NCI-H748 (cell line): ENCODE measurements at regions not wholly inside any gene's neighbourhood (a gene's known extent, or its start where the extent isn't known, plus 50 kb on each side); places are given as distances from the start of the nearest gene placed in this dataset.
A peak's percentile ranks its signal among the peaks of the same experiment; 100 is the strongest.

Experiments used
- DNase-seq: peaks from one replicate; lab custom pipeline; 2025; ENCODE audit not compliant: unreplicated experiment; lab: John Stamatoyannopoulos, UW

DNA sequence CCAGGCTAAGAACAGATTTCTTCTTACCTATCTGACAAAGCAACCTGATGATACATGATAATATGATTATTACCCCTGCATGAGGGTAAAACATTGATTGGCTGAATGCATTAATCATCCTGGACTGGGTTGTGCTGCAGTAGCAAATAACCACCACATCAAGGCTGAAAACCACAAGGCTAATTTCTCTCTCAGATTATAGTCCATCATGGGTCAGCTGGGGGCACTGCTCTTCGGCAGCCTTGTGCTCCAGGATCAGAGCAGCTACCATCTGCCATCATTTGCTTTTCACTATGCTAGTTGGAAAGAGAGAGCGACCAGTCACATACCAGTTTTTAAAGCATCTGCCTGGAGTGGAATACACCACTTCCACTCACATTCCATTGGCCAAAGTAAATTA lies 383.5 kb downstream of the RASEF start:
- no peak for DNase-seq

DNA sequence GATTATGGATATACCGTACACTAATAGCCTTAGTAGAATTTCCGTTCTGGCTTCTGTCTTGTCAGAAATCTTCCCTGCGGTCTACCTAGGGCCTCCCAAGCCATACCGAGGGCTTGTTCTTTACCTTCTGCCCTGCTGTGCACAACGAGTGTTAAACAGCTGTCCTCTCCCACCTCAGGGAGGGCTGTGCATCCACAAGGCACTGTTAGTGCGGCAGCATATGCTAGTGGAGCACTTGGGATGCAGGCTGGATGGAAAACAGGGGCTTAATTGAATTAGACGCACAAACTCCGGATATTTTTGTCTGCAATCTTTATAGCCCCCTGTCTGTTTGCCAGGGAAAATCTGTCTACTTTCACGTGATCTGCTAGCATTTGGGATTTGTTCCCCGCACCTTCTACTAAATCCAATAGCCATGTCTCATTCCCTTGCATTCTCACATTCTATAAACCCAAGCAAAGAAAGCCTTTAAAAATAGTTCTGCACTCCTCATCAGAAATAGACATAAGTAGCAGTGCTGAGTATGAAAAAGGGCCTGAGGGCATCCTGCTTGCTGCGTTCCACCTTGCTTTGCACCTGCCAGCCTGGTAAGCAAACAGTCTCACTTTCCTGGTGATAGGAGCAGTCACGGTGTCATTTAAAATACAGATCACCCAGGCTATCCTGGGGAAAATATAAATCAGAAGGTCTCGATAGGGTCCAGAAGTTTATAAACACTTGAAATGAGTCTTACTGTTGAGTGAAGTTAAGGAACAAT lies 382.6 kb downstream of the RASEF start:
- DNase-seq = peak; percentile 58

DNA sequence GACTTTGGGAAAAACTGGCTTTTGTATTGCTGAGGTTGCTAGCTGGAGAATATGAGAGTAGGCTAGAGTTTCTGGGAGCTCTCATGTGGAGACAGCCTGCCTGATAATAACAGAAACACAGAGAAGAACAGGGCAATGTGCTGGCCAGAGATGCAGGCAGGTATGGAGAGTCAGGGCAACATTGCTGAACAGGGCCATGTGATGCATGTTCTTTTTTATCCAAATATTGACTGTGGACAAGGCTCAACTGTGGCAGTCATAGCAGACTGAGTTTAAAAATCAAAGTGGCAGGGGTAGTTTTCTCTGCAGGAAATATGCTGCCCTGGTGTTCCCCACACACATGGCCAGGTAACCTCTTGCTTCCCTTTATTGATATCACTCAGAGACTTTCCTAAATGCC lies 381.1 kb downstream of the RASEF start:
- no peak for DNase-seq

DNA sequence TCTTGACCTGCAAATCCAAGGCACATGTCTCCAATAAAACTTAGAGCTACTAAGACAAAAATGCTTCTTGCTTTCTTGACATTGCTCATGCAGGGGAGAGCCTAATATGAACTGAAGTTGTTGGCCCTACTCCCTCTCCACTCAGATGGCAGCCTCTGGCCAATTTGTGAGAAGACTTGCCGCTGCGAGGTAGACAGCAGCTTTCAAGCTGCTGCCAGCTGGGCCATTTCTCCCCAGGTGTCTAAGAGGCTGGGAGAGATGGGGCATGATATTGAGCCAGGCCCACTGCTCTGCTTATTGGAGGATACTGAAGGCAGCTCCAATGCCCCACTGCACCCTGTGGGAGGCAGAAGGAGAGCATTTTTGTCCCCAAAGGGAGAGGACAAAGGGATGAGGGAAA lies 380.5 kb downstream of the RASEF start:
- DNase-seq = no peak

DNA sequence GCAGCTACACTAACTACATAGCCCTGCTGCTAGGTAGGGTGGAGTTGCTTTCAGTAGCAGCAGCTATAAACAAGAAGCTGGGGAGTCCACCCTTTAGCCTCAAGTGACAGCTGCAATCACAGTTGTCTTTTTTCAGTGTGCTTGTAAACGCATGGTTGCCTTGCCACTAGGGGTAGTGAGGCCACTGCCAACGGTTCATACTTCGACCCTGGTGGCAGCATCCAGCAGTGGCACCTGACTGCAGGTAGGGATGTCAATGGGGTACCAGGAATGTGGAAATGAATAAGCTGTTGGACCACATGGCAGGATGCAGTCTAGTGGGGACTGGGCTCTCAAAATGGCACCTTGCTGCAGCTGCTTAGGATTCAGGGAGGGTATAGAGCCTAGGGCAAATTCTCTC lies 367.2 kb downstream of the RASEF start:
- DNase-seq = no peak

DNA sequence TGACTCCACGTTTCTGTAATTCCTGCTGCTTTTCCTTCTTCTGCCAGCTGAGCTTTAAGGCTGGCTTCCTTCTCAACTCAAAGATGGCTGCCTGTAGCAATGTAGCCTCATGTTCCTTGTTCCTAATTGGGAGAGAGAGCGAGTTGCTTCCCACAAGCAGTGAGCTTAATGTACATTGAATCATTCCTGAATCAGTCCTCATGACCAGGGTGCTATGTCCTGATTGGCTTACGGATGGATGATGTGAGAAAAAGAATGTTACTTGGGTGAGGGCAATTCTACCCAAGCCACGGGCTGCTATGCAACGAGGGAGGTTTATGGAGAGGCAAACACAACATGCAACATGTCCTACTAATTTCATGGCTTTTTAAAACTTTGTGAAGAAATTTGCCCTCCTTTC lies 356.2 kb downstream of the RASEF start:
- no peak for DNase-seq

DNA sequence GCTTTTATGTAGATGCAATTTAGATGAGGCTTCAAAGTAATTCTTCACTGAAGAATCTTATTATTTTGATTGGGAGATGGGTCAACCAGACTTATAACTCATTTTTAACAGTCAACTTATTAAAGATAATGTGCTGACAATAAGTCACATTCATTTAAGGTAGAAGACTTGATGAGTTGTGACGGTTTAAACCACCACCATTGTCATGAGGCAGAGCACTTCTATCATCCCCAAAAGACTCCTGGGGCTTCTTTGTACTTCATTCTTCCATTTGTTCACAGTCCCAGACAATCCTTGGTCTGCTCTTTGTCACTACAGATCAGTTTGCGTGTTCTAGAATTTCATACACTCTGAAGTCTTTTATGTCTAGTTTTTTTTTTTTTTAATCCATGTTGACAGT lies 346.1 kb downstream of the RASEF start:
- no peak for DNase-seq

DNA sequence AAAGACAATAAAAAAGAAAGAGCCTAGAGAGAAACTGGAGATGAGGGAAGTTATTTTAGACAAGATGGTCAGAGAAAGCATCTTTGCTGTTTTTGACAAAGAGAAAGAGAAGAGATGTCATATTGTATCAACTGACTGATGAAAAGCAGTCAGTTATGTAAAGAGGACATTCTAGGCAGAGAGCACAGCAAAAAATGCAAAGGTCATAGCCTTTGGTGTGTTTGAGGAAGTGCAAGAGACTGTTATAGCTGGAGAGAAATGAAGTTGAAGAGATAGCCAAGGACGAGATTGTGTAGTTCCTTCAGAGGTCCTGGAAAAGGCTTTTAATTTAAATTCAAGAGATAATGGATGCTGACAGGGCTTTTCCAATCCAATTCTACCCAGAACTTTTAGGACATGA lies 342.4 kb downstream of the RASEF start:
- no peak for DNase-seq

DNA sequence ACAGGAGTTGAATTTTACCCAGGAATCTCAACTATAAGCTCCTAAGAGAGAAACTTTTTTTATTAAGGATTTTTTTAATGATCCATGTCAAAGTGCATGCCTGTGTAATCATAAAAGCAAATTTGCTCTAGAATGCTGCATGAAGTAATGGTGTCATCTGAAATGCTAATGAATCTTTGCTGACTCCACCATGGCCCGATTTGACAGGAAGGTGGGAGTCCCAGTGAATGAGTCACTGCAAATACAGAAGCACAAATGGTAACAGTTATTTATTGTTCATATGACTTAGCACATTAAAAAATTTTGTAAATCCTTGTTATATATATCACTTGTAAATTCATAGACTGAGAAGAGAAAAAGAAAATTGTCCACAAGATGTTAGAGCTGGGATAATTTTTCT lies 341.3 kb downstream of the RASEF start:
- no peak for DNase-seq

DNA sequence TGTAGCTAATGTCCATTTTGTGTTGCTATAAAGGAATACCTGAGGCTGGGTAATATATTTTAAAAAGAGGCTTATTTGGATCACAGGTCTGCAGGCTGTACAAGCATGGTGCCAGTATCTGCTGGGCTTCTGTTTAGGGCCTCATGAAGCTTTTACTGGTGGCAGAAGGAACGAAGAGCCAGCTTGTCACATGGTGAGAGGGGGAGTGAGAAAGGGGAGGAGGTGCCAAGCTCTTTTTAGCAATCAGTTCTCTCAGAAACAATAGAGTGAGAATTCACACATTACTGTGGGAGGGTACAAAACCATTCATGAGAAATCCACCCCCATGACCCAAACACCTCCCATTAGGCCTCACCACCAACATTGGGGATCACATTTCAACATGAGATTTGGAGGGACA lies 340.9 kb downstream of the RASEF start:
- DNase-seq = no peak

DNA sequence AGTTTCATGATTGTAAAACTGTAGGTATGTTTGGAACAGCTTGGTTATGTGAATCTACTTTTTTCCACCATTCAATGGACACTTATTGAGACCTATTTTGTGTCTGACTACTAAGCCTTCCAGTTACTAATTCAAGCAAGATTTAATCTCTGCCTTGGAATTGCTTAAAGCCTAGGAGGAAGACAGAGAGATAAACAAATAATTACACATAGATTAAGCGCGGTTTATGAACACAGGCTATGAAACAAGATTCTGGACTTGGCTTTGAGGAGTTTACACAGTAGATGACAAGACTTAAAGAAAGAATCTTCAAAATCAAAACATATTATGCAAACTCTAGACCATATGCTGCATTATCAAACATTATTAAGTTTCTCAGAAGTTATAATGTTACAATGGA lies 340.4 kb downstream of the RASEF start:
- no peak for DNase-seq

DNA sequence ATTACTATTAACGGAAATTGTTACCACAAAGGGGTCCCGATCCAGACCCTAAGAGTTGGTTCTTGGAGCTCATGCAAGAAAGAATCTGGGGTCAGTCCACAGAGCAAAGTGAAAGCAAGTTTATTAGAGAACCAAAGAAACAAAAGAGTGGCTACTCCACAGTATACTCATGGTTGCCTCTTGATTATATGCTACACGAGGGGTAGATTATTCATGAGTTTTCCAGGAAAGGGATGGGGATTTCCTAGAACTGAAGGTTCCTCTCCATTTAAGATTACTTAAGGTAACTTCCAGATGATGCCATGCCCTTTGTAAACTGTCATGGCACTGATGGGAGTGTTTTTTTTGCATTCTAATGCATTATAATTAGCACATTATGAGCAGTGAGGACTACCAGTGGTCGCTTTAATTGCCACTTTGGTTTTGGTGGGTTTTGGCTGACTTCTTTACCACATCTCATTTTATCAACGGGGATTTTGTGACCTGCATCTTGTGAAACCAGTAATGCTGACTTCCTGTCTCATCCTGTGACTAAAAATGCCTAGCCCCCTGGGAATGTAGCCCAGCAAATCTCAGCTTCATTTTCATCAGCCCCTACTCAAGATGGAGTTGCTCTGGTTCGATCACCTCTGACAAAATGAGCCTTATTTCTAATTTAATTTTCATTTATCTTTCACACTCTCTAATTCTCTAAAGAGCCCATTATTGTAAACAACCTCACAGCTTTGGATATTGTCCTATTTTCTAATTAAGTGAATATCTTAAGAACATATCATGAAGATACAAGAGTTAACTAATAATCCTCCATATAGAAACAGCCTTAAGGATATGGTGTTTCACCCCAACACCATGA lies 336.3 kb downstream of the RASEF start:
- DNase-seq = no peak

DNA sequence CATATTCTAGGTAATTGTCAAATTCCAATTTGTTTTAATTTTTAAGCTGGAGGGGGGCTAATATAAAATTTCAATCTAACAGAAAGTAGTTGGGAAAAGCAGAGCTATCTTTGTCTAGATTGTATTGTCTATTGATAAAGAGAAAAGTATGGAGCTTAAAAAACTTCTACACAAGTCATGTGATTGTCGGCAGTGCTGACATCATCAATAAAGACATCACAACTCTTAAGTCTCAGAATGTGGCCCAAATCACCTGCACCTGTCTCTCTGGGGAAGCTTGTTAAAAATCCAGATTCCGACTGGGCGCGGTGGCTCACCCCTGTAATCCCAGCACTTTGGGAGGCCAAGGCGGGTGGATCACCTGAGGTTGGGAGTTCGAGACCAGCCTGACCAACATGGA lies 333.8 kb downstream of the RASEF start:
- DNase-seq = no peak

DNA sequence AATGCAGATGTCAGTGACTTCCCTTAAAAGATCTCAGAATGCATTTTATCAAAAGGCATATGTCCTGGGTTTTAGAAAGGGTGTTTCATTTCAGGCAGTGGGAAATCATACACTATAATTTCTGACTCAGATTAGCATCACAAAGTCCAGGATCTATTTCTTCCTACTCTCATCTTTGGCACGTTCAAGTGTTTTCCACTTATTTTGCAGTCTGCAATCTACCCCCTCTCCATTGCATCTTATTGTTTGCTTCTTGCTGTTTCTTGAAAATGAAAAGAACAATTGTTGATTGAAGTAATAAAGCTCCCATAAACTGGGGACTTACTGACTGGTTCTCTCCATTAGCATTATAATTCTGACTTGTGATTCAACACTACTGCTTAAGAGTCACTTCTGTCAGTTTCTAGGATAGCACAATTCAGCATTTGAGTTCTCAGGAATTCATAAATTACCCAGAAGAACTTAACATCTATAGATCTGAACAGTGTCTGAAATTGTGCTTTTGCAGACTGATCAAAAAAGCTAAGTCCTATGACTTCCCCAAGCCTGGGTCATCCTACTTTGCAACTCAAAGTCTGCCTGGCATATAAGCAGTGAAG lies 332.9 kb downstream of the RASEF start:
- no peak for DNase-seq

DNA sequence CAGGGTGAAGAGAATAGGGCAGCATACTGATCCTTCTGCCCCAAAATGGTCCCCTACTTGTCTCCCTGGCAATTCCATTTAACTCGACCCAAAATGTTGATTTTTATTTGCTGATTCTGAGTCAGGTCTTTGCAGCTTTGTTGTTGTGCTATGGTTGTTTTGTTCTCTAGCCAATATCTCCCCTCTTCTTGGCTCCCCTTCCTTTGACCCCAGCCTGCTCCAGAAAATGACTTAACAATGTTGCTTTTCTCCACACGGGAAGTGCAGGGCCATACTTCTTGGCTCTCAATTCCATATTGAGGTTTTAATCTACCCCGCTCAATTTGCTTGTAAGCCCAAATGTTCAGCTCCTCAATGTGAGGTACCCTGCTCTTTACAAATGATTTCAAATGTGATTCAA lies 330.0 kb downstream of the RASEF start:
- no peak for DNase-seq

DNA sequence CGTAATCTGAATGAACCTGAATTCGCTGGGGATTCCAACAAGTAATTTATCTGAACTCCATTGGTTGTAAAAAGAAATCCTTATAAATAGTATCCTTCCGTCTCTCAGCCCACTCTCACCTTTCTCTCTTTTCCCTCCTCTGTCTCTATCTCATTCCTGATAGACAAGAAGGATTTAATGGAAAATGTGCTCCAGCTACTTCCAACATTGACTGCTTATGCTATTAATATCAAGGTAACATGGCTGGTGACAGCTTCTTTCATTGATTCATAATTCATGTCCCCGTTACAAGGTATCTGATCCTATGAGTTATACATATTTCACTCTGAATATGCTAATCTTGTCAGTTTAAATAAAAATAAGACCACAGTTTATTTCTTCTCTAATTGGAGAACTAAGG lies 326.8 kb downstream of the RASEF start:
- no peak for DNase-seq

DNA sequence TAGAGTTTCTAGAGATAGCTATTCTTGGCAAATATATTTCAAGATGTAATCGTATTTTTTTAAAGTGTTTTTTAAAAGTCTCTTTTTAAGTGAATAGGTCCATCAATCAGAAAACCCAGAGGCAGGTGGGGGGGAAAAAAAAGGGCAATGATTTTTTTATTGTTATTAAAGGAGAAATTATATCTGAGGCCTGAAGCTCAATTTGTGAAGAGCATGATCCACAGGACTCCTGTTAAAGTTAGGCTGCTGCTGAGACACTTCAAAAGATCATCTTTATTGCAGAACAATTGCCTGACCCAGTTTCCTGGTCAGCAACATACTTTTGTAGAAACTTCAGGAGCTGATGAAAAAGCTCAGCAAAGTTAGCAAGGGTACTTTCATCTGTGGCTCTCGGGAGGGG lies 326.2 kb downstream of the RASEF start:
- no peak for DNase-seq

DNA sequence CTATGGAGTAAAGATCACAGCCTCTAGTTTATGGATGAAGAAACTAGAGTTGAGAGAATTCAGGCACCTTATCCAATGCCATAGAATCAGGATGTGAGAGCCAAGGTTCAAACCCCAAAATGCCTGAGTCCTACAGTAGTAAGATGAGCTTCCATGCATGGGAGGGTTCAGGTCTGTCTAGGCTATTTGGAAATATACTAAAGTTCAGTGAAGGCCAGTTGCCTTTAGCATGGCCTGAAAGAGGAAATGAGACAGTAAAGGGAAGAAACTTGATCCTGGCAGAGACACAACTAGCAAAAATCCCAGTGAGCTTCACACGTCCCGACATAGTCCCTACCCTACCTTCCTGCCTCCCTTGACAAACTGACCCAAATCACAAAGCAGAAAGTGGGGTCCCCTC lies 317.0 kb downstream of the RASEF start:
- no peak for DNase-seq

DNA sequence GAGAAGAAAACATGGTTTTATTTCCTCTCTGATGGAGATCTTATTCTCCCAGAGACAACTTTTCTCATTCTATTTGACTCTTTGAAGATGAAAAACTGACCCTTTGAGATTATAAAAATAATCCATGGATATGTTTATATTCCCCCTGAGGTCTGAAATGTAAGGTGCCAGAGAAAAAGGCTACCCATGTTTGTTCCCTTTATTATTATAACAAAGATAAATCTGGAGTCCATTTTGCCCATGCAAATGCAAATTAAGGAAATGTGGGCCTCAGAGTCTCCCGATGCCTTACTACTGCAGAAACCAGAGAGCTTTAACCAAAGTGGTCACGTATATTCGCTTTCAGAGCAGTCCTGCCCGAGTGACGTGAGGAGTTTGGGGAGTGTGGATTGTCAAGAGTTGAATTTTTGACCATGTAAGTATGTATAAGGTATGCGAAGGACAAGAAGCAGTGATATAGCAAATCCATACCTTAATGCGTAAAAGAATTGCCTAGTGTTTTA lies 312.5 kb downstream of the RASEF start:
- no peak for DNase-seq

DNA sequence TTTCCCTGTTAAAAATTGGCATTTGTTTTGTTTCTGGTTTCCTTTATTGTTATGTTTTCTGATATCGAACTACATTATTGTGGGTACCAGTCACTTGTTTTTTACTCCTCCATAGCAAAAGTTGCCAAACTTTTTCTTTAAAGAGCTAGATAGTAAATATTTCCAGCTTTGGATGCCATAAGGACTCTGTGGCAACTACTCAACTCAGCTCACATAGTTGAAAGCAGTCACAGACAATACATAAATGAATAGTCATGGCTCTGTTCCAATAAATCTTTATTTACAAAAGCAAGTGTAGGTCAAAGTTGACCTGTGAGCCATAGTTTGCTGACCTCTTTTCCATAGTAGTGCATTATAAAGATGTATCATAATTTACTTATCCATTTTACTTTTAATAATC lies 305.0 kb downstream of the RASEF start:
- DNase-seq = peak; percentile 39

DNA sequence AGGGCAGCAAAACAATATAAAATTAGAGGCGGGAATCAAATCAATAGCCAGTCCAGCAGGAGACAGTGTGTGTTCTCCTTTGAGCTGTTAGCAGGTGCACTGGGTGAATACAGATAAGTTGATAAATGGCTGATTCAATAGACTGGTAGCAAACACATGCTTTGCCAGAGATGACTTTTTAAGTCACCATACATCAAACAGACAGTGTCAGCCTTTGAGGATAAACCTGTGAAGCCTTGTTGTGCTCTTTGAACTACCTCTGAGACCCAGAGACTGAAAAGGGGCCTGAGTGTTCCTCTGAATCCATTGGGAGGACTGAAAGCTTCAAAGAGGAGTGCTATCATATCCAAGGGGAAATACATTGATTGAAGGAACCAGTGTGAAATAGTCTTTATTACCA lies 301.9 kb downstream of the RASEF start:
- peak; percentile 73 for DNase-seq

DNA sequence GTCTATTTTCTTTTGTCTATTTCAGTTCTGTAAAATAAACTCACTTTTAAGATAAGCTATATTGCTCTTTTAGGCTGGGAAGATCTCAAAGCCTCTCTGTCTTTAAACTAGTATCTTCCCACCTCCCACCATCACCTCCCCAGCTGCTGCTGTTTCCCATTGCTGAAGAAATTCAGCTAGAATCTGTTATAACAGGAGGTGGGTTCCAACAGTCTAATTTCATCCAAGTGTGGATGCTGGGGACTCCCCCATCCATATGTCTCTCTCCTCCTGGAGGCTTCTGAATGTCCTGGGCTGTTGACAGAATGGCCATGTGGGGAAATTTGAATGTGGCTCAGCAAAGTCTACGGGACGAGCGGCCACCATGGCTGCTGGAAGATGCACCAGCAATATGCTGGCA lies 301.0 kb downstream of the RASEF start:
- no peak for DNase-seq
